Stimulated activated CD8-positive, alpha-beta memory T cell treated with anti-CD3 and anti-CD28 coated beads, Interleukin-7, amount 100 ng/mL, for 1 hour (primary cell): ENCODE measurements at regions not wholly inside any gene's neighbourhood (a gene's known extent, or its start where the extent isn't known, plus 50 kb on each side); places are given as distances from the start of the nearest gene placed in this dataset.
"Not testable (repeated sequence)": the region's sequence is repeated elsewhere in the genome, so short reads cannot be mapped to it uniquely, and the experiment has no call there.

ENCODE experiments used
- DNase-seq, 2 donors: peaks; one replicate each; pipeline ENCODE4 v3.0.0-alpha.2; 2020; ENCODE audit warnings: low read depth in 2 of 2

DNA sequence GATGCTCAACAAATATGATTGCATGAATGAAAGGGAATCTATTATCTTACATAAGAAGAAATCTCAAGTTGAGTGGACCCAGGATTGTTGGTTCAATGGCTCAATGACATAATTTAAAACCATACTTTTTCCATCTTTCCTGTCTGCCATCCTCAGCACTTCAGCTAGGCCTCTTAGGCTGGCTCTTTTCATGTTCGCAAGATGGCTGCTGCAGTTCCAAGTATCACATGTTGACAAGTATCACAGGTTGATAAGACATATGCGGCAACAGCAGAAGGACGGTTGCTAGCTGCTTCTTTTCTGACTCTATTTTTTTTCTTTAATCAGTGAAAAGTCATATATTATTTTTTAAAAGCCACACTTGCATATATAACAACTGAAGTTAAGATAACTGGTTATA lies 79.0 kb upstream of the CDK6 start:
- no peak for DNase-seq

GRCh38 chr7:92914645-92915044 lies 78.3 kb upstream of the CDK6 start:
- DNase-seq, result no peak

DNA sequence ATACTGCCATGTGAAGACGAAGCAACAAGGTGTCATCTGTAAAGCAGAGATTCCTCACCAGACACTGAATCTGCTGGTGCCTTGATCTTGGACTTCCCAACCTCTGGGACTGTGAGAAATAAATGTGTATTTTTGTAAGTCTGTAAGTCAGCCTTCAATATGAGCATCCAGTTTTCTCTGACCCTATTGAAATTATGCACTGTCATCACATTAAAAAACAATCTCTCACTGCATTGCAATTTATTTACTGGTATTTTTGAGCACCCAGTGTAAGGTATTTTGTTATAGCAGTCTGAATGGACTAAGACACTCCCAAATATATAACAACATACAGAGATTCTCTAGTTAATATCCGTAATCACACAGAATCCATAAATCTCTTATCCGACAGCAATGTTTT lies 77.5 kb upstream of the CDK6 start:
- no peak for DNase-seq

- DNase-seq, result no peak
Measured at GRCh38 chr7:92910976-92911375, 74.6 kb upstream of the CDK6 start.

- DNase-seq, result no peak
Measured at GRCh38 chr7:92909686-92910475, 73.5 kb upstream of the CDK6 start.

GRCh38 chr7:92904244-92905131 lies 68.1 kb upstream of the CDK6 start:
- DNase-seq, result peak; percentile 46 to 58

DNA sequence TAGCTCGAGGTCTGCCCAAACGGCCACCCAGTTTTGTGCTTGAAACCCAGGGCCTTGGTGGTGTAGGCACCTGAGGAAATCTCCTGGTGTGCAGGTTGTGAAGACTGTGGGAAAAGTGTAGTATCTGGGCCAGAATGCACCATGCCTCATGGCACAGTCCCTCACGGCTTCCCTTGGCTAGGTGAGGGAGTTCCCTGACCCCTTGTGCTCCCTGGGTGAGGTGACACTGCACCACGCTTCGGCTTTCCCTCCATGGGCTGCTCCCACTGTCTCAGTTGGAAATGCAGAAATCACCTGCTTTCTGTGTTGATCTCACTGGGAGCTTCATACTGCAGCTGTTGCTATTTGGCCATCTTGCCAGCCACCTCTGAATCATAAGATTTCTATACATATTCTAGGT lies 62.4 kb upstream of the CDK6 start:
- DNase-seq, result no peak

DNA sequence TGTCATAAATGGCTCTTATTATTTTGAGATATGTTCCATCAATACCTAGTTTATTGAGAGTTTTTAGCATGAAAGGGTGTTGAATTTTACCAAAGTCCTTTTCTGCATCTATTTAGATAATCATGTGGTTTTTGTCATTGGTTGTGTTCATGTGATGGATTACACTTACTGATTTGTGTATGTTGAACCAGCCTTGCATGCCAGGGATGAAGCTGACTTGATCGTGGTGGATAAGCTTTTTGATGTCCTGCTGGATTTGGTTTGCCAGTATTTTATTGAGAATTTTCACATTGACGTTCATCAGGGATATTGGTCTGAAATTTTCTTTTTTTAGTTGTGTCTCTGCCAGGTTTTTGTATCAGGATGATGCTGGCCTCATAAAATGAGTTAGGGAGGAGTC lies 58.5 kb upstream of the CDK6 start:
- not testable (repeated sequence) for DNase-seq

GRCh38 chr7:92889081-92889480 lies 52.7 kb upstream of the CDK6 start:
- DNase-seq, result no peak
